ENCODE measurements at regions not wholly inside any gene's neighbourhood (a gene's known extent, or its start where the extent isn't known, plus 50 kb on each side); places are given as distances from the start of the nearest gene placed in this dataset.
"Not testable (repeated sequence)": the region's sequence is repeated elsewhere in the genome, so short reads cannot be mapped to it uniquely, and the experiment has no call there.

GRCh38 chr14:105942725-105943124, 416.3 kb downstream of the TMEM121 start:
- not testable (repeated sequence) for H3K9me3 ChIP-seq (ENCODE audit: control insufficient read depth in 2 of 2, low read length in 2 of 2); H3K9ac ChIP-seq (ENCODE audit: low read depth in 1 of 2, low read length in 2 of 2); H3K27ac ChIP-seq (ENCODE audit: low read depth in 2 of 2, low read length in 2 of 2)

GRCh38 chr14:105943973-105944602, 417.7 kb downstream of the TMEM121 start:
- no peaks in the 10 kb centered on the region for H3K36me3 ChIP-seq (ENCODE audit: control insufficient read depth in 2 of 2, insufficient read depth in 2 of 2, low read length in 2 of 2)
- no peak overlapping the region for H3K9ac ChIP-seq (ENCODE audit: low read depth in 1 of 2, low read length in 2 of 2)
- H3K4me3 ChIP-seq (ENCODE audit: low read length in 2 of 2), result no peak overlapping the region
- H3K27ac ChIP-seq (ENCODE audit: low read depth in 2 of 2, low read length in 2 of 2), result no peak overlapping the region
- no peaks in the 10 kb centered on the region for H3K4me1 ChIP-seq (ENCODE audit: control insufficient read depth in 2 of 2, insufficient read depth in 2 of 2, low read length in 2 of 2)
- no peaks in the 10 kb centered on the region for H3K27me3 ChIP-seq (ENCODE audit: control insufficient read depth in 2 of 2, insufficient read depth in 2 of 2, low read length in 2 of 2)
- no peaks in the 10 kb centered on the region for H3K9me3 ChIP-seq (ENCODE audit: control insufficient read depth in 2 of 2, low read length in 2 of 2)

More at GRCh38 chr14:105942725-105943124, 416.3 kb downstream of the TMEM121 start:
- H3K4me1 ChIP-seq (ENCODE audit: control insufficient read depth in 2 of 2, insufficient read depth in 2 of 2, low read length in 2 of 2); H3K27me3 ChIP-seq (ENCODE audit: control insufficient read depth in 2 of 2, insufficient read depth in 2 of 2, low read length in 2 of 2); H3K36me3 ChIP-seq (ENCODE audit: control insufficient read depth in 2 of 2, insufficient read depth in 2 of 2, low read length in 2 of 2); H3K4me3 ChIP-seq (ENCODE audit: low read length in 2 of 2): not testable (repeated sequence)

- no peak overlapping the region for H3K27ac ChIP-seq (ENCODE audit: low read depth in 2 of 2, low read length in 2 of 2)
- no peaks in the 10 kb centered on the region for H3K27me3 ChIP-seq (ENCODE audit: control insufficient read depth in 2 of 2, insufficient read depth in 2 of 2, low read length in 2 of 2)
- no peaks in the 10 kb centered on the region for H3K36me3 ChIP-seq (ENCODE audit: control insufficient read depth in 2 of 2, insufficient read depth in 2 of 2, low read length in 2 of 2)
- H3K4me1 ChIP-seq (ENCODE audit: control insufficient read depth in 2 of 2, insufficient read depth in 2 of 2, low read length in 2 of 2), result no peaks in the 10 kb centered on the region
- H3K4me3 ChIP-seq (ENCODE audit: low read length in 2 of 2), result no peak overlapping the region
- no peak overlapping the region for H3K9ac ChIP-seq (ENCODE audit: low read depth in 1 of 2, low read length in 2 of 2)
- H3K9me3 ChIP-seq (ENCODE audit: control insufficient read depth in 2 of 2, low read length in 2 of 2), result no peaks in the 10 kb centered on the region
Observed at GRCh38 chr14:105944632-105945610, 418.5 kb downstream of the TMEM121 start.

- no peaks in the 10 kb centered on the region for H3K36me3 ChIP-seq (ENCODE audit: control insufficient read depth in 2 of 2, insufficient read depth in 2 of 2, low read length in 2 of 2)
- H3K9me3 ChIP-seq (ENCODE audit: control insufficient read depth in 2 of 2, low read length in 2 of 2), result no peaks in the 10 kb centered on the region
- no peaks in the 10 kb centered on the region for H3K4me1 ChIP-seq (ENCODE audit: control insufficient read depth in 2 of 2, insufficient read depth in 2 of 2, low read length in 2 of 2)
- H3K9ac ChIP-seq (ENCODE audit: low read depth in 1 of 2, low read length in 2 of 2), result no peak overlapping the region
- no peak overlapping the region for H3K4me3 ChIP-seq (ENCODE audit: low read length in 2 of 2)
- no peaks in the 10 kb centered on the region for H3K27me3 ChIP-seq (ENCODE audit: control insufficient read depth in 2 of 2, insufficient read depth in 2 of 2, low read length in 2 of 2)
- H3K27ac ChIP-seq (ENCODE audit: low read depth in 2 of 2, low read length in 2 of 2), result no peak overlapping the region
Observed at GRCh38 chr14:105945896-105946295, 419.5 kb downstream of the TMEM121 start.

GRCh38 chr14:105947599-105947998, 421.2 kb downstream of the TMEM121 start:
- Histone ChIP-seq H3K27ac (ENCODE audit: low read depth in 2 of 2, low read length in 2 of 2) (no peak overlapping the region), H3K4me3 (ENCODE audit: low read length in 2 of 2) (no peak overlapping the region), H3K9me3 (ENCODE audit: control insufficient read depth in 2 of 2, low read length in 2 of 2) (no peaks in the 10 kb centered on the region), H3K9ac (ENCODE audit: low read depth in 1 of 2, low read length in 2 of 2) (no peak overlapping the region), H3K27me3 (ENCODE audit: control insufficient read depth in 2 of 2, insufficient read depth in 2 of 2, low read length in 2 of 2) (no peaks in the 10 kb centered on the region), H3K36me3 (ENCODE audit: control insufficient read depth in 2 of 2, insufficient read depth in 2 of 2, low read length in 2 of 2) (no peaks in the 10 kb centered on the region), H3K4me1 (ENCODE audit: control insufficient read depth in 2 of 2, insufficient read depth in 2 of 2, low read length in 2 of 2) (no peaks in the 10 kb centered on the region)

- H3K9me3 ChIP-seq (ENCODE audit: control insufficient read depth in 2 of 2, low read length in 2 of 2); H3K9ac ChIP-seq (ENCODE audit: low read depth in 1 of 2, low read length in 2 of 2); H3K27ac ChIP-seq (ENCODE audit: low read depth in 2 of 2, low read length in 2 of 2); H3K4me3 ChIP-seq (ENCODE audit: low read length in 2 of 2); H3K27me3 ChIP-seq (ENCODE audit: control insufficient read depth in 2 of 2, insufficient read depth in 2 of 2, low read length in 2 of 2); H3K4me1 ChIP-seq (ENCODE audit: control insufficient read depth in 2 of 2, insufficient read depth in 2 of 2, low read length in 2 of 2); H3K36me3 ChIP-seq (ENCODE audit: control insufficient read depth in 2 of 2, insufficient read depth in 2 of 2, low read length in 2 of 2): not testable (repeated sequence)
Observed at GRCh38 chr14:105948955-105949354, 422.6 kb downstream of the TMEM121 start.

- H3K27ac ChIP-seq (ENCODE audit: low read depth in 2 of 2, low read length in 2 of 2); H3K4me3 ChIP-seq (ENCODE audit: low read length in 2 of 2); H3K9me3 ChIP-seq (ENCODE audit: control insufficient read depth in 2 of 2, low read length in 2 of 2); H3K9ac ChIP-seq (ENCODE audit: low read depth in 1 of 2, low read length in 2 of 2); H3K4me1 ChIP-seq (ENCODE audit: control insufficient read depth in 2 of 2, insufficient read depth in 2 of 2, low read length in 2 of 2); H3K36me3 ChIP-seq (ENCODE audit: control insufficient read depth in 2 of 2, insufficient read depth in 2 of 2, low read length in 2 of 2); H3K27me3 ChIP-seq (ENCODE audit: control insufficient read depth in 2 of 2, insufficient read depth in 2 of 2, low read length in 2 of 2): not testable (repeated sequence)
Observed at GRCh38 chr14:105950364-105950892, 424.0 kb downstream of the TMEM121 start.

- H3K4me3 ChIP-seq (ENCODE audit: low read length in 2 of 2), result no peak overlapping the region
- H3K4me1 ChIP-seq (ENCODE audit: control insufficient read depth in 2 of 2, insufficient read depth in 2 of 2, low read length in 2 of 2), result no peaks in the 10 kb centered on the region
- H3K27me3 ChIP-seq (ENCODE audit: control insufficient read depth in 2 of 2, insufficient read depth in 2 of 2, low read length in 2 of 2), result no peaks in the 10 kb centered on the region
- H3K9ac ChIP-seq (ENCODE audit: low read depth in 1 of 2, low read length in 2 of 2), result no peak overlapping the region
- no peaks in the 10 kb centered on the region for H3K36me3 ChIP-seq (ENCODE audit: control insufficient read depth in 2 of 2, insufficient read depth in 2 of 2, low read length in 2 of 2)
- no peak overlapping the region for H3K27ac ChIP-seq (ENCODE audit: low read depth in 2 of 2, low read length in 2 of 2)
- H3K9me3 ChIP-seq (ENCODE audit: control insufficient read depth in 2 of 2, low read length in 2 of 2), result no peaks in the 10 kb centered on the region
Observed at GRCh38 chr14:105951399-105951798, 425.0 kb downstream of the TMEM121 start.

- no peaks in the 10 kb centered on the region for H3K27me3 ChIP-seq (ENCODE audit: control insufficient read depth in 2 of 2, insufficient read depth in 2 of 2, low read length in 2 of 2)
- no peak overlapping the region for H3K27ac ChIP-seq (ENCODE audit: low read depth in 2 of 2, low read length in 2 of 2)
- H3K9ac ChIP-seq (ENCODE audit: low read depth in 1 of 2, low read length in 2 of 2), result no peak overlapping the region
- no peaks in the 10 kb centered on the region for H3K4me1 ChIP-seq (ENCODE audit: control insufficient read depth in 2 of 2, insufficient read depth in 2 of 2, low read length in 2 of 2)
- H3K4me3 ChIP-seq (ENCODE audit: low read length in 2 of 2), result no peak overlapping the region
- H3K36me3 ChIP-seq (ENCODE audit: control insufficient read depth in 2 of 2, insufficient read depth in 2 of 2, low read length in 2 of 2), result no peaks in the 10 kb centered on the region
- no peaks in the 10 kb centered on the region for H3K9me3 ChIP-seq (ENCODE audit: control insufficient read depth in 2 of 2, low read length in 2 of 2)
Observed at GRCh38 chr14:105952222-105952621, 425.8 kb downstream of the TMEM121 start.

- no peaks in the 10 kb centered on the region for H3K36me3 ChIP-seq (ENCODE audit: control insufficient read depth in 2 of 2, insufficient read depth in 2 of 2, low read length in 2 of 2)
- no peak overlapping the region for H3K9ac ChIP-seq (ENCODE audit: low read depth in 1 of 2, low read length in 2 of 2)
- no peaks in the 10 kb centered on the region for H3K4me1 ChIP-seq (ENCODE audit: control insufficient read depth in 2 of 2, insufficient read depth in 2 of 2, low read length in 2 of 2)
- no peaks in the 10 kb centered on the region for H3K27me3 ChIP-seq (ENCODE audit: control insufficient read depth in 2 of 2, insufficient read depth in 2 of 2, low read length in 2 of 2)
- H3K9me3 ChIP-seq (ENCODE audit: control insufficient read depth in 2 of 2, low read length in 2 of 2), result no peaks in the 10 kb centered on the region
- H3K4me3 ChIP-seq (ENCODE audit: low read length in 2 of 2), result no peak overlapping the region
- H3K27ac ChIP-seq (ENCODE audit: low read depth in 2 of 2, low read length in 2 of 2), result no peak overlapping the region
Observed at GRCh38 chr14:105952826-105953225, 426.4 kb downstream of the TMEM121 start.
